GM21825 (cell line): ENCODE measurements at regions not wholly inside any gene's neighbourhood (a gene's known extent, or its start where the extent isn't known, plus 50 kb on each side); places are given as distances from the start of the nearest gene placed in this dataset.

Experiments
- ATAC-seq: cut with Tn5 transposase; IDR thresholded peaks from one replicate; pipeline ENCODE4 v1.9.1; 2021; ENCODE audit warnings: mild to moderate bottlenecking, moderate library complexity; ENCODE audit not compliant: unreplicated experiment

- no peak for ATAC-seq
Measured at GRCh38 chr12:43102546-43103264, 449.3 kb downstream of the ADAMTS20 start.

- no peak for ATAC-seq
Measured at GRCh38 chr12:43100231-43100630, 451.8 kb downstream of the ADAMTS20 start.

GRCh38 chr12:43099691-43100163 is 452.3 kb downstream of the ADAMTS20 start:
- ATAC-seq: no peak

DNA sequence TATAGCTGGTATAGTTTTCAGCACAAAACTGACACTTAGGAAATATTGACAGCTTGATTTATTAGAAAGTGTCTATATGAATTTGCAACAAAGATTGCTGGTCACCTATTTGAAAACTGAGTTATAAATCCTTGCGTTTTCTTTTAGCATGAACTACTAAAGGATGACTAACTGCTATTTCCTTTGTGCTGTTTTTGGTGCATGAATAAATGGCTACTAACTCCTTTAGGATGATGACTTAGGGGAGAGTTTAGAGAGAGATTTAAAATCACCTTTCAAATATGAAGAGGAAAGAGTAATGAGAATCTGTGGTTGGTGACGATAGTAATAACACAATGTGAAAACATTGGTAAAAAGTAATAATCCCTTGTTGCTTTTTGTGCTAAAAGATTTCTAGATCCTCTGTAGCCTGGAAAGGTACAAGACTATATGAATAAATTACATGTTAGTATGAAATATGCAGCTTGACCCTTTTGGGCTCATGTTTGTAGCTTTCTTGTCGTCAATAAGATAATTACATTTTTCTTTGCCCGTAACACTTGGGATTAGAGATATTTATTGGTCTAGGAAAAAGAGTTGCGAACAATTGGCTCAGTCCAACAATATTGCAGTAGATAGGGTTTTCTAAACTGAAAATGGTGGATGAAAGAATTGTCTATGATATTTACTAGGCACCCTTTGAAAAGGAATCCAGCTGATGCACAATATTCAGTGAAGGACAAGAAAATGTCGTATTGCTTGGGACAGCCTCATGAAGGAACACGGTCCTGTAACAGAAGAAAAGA is 453.0 kb downstream of the ADAMTS20 start:
- no peak for ATAC-seq

DNA sequence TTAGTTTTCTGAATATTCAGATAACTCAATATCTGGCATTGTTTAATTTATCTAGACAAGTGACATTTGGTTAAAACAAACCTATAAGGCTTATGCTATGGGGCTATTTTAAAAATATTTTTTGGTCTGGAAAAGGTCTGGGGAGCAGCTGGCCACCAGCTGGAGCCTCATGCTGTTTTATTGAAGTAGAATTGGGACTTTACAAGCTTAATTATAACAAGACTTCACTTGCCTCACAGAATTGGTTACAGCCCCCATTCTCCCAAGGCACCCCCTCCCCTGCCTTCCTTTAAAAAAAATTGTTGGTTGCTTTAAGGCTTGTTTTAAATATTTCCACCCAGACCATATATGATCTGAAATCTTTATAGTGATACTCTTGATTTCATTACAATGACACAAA is 453.9 kb downstream of the ADAMTS20 start:
- ATAC-seq: no peak

- ATAC-seq: no peak
Measured at GRCh38 chr12:43097471-43097870, 454.5 kb downstream of the ADAMTS20 start.

- ATAC-seq: no peak
Measured at GRCh38 chr12:43095669-43096280, 456.2 kb downstream of the ADAMTS20 start.

- no peak for ATAC-seq
Measured at GRCh38 chr12:43094886-43095575, 457.0 kb downstream of the ADAMTS20 start.

- ATAC-seq: no peak
Measured at GRCh38 chr12:43090981-43091380, 461.0 kb downstream of the ADAMTS20 start.

- ATAC-seq: no peak
Measured at GRCh38 chr12:43087195-43088091, 464.6 kb downstream of the ADAMTS20 start.

DNA sequence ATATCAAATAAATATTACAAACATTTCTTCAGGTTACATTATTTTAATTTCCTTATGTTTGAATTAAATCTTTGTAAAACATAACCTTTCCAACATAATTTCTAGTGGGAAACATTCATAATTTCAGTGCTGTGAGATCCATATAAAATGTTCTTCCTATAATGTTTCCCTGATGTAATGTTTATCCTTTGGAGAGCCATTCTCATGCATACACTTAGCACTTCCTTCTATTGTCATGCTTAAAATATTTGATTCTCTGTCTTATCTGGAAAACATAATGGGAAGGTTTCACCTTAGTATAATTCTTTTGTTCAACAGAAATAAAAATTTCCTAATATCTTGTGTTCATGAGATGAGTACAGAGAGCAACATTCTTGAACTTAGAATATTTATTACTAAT is 472.5 kb downstream of the ADAMTS20 start:
- ATAC-seq: no peak

DNA sequence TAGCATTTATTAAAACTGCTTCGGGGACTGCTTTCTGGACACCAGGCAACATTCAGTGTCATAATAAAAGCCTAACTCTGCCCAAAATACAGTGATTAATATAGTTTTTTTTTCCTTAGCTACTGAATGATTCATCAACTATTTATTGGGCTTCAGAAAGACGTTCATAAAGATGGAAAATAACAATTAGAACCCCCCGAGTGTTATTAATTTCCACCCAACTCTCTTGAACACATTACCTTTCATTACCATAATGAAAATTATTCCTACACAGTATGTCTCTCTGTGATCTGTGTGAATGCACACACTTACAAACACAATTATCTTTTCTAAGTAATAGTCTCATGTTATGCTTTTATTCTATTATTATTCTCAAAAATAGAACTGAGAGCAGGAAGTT is 473.0 kb downstream of the ADAMTS20 start:
- no peak for ATAC-seq

DNA sequence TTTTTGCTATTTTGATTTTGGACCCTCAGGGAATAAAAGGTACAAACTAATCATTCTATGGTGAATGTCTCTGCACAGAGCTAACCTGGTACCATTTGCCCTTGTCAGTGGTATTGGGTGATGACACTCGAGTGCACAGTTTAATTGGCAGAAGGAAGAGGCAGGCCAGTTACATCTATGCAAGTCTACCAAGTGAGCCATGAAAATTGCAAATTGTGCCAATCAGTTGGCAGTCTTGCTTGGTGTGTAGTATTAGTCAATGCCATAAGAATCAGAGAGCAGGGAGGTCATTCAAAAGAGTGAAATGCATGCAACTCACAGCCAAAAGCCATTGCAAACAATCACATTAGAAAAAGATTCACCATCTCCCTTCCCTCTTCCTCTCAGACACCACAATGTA is 479.6 kb downstream of the ADAMTS20 start:
- no peak for ATAC-seq

GRCh38 chr12:43069768-43070221 is 480.2 kb upstream of the PRICKLE1 start:
- no peak for ATAC-seq

DNA sequence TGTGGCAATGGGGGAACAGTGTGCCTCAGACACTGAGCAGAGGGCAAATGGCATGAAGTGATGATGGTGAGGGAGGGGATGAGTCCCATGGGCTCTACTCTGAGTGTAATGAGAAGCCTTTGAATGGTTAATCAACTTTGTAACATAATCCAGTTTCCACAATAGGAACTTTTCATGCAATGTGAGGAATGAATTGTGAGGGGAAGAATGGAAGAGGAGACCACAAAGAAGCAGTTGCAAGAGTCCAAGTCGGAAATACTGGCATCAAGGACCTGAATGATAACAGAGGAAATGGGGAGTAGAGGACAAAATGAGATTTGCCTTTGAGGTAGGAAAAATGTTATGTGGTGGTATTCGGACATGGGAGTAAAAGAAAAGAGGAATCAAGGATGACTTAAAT is 476.9 kb upstream of the PRICKLE1 start:
- no peak for ATAC-seq

- no peak for ATAC-seq
Measured at GRCh38 chr12:43063650-43064049, 474.1 kb upstream of the PRICKLE1 start.

DNA sequence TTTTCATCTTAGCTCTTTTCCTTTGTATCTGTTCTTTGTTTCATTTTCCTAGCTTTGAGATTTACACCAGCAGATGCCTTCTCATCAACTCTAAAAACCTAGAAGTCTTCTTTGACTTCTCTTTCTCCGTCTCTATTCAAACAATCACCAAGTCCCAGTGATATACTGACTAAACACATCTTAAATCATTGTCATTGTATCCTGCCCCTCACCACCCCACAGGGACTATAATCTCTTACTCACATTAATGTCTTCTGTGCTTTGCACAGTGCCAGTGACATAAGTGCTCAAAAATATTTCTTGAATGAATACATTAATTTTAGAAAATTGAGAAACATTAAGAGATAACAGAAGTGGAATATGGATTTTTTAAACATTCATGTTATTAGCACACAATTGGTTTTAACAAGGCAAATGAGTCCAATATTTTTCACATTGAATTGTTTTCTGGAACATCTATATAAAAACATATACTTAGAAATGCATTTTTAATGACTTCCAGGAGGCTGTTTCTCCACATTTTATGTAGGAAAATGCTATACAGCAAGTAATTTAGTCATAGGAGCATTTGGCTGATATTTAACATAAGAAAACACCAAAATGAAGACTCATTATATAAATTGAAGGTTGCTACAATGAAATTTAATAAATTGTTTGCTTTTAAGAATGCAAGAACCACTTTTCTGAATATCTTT is 472.8 kb upstream of the PRICKLE1 start:
- ATAC-seq: no peak

DNA sequence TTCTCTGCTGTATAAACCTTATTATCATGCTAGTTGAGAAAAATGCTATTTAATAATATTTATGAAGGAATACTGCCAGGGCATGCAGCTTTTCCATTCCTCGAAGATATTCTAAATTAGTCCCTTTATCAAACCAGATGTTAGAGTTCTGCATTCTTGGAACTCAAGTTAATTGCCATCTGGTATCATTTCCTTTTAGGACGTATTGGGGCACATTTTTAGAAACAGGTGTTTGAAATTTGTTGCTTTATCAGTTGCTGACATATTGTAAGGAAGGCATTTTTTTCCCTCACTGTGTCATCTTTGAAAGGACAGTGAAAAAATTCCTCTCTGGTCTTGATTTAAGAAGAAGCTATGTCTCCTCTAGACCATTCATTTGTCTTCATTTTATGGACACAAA is 471.2 kb upstream of the PRICKLE1 start:
- no peak for ATAC-seq

- ATAC-seq: no peak
Measured at GRCh38 chr12:43058616-43059015, 469.1 kb upstream of the PRICKLE1 start.

DNA sequence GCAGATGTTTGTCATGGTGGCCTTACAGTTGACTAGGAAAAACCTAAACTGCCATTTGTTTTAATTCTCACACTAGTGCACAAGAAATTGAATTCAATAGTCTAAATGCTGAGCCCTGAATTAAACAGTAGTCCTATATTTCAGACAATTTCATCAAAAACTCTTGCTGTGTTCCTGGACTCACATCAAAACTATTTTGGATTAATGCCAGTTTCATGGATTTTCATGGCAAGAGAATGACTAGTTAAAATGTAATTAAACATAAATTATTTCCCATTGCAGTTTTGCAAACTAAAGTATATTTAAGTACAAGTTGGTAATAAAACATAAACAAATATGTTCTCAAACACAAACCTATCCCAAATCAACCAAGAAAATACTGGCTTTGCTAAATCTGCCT is 468.0 kb upstream of the PRICKLE1 start:
- no peak for ATAC-seq
